ENCODE measurements at regions not wholly inside any gene's neighbourhood (a gene's known extent, or its start where the extent isn't known, plus 50 kb on each side); places are given as distances from the start of the nearest gene placed in this dataset.

- no peaks in the 10 kb centered on the region for H3K4me1 ChIP-seq (ENCODE audit: insufficient read depth, low read length)
- FAIRE-seq, result no peak
- Mint-ChIP-seq H3K4me3 (ENCODE audit: unreplicated experiment) (no peak overlapping the region), H3K4me1 (ENCODE audit: low read depth, unreplicated experiment) (peaks cover 6% of the 10 kb centered on the region), H3K27me3 (ENCODE audit: low read depth, unreplicated experiment) (no peaks in the 10 kb centered on the region), H3K36me3 (ENCODE audit: low read depth, unreplicated experiment) (no peaks in the 10 kb centered on the region), H3K27ac (ENCODE audit: unreplicated experiment) (no peak overlapping the region), H3K9me3 (ENCODE audit: unreplicated experiment) (no peaks in the 10 kb centered on the region)
- no peaks in the 10 kb centered on the region for H3K27me3 ChIP-seq (ENCODE audit: insufficient read depth, low read length)
- TF ChIP-seq EZH2 (IDR thresholded peaks at IDR 0.05; ENCODE audit: insufficient read depth, low read length), result no peak
- TF ChIP-seq CTCF (IDR thresholded peaks at IDR 0.05; ENCODE audit: insufficient read depth, low read depth, low read length), result no peak
- H2AFZ ChIP-seq (ENCODE audit: low read depth, low read length), result no peak overlapping the region
- H3K9ac ChIP-seq (ENCODE audit: low read length), result no peak overlapping the region
- no peak overlapping the region for H3K27ac ChIP-seq (ENCODE audit: low read depth, low read length)
- no peaks in the 10 kb centered on the region for H3K36me3 ChIP-seq (ENCODE audit: insufficient read depth, low read length)
- H3K4me2 ChIP-seq (ENCODE audit: low read length), result no peak overlapping the region
- no peaks in the 10 kb centered on the region for H3K9me3 ChIP-seq (ENCODE audit: insufficient read depth, low read depth, low read length)
- DNase-seq (ENCODE audit: low read depth), result no peak
- H3K4me3 ChIP-seq (ENCODE audit: insufficient read depth, low read depth, low read length), result no peak overlapping the region
- H3K79me2 ChIP-seq (ENCODE audit: insufficient read depth, low read length), result no peaks in the 10 kb centered on the region
- no peaks in the 10 kb centered on the region for H4K20me1 ChIP-seq (ENCODE audit: insufficient read depth, low read length)
Observed at GRCh38 chr2:181389524-181389923, 67.7 kb upstream of the ITGA4 start.

- H3K9ac ChIP-seq (ENCODE audit: low read length), result peak overlapping the region; percentile 2
- peak overlapping the region; percentile 57 for H3K4me3 Mint-ChIP-seq (ENCODE audit: unreplicated experiment)
- no peaks in the 10 kb centered on the region for H3K27me3 Mint-ChIP-seq (ENCODE audit: low read depth, unreplicated experiment)
- no peaks in the 10 kb centered on the region for H3K36me3 Mint-ChIP-seq (ENCODE audit: low read depth, unreplicated experiment)
- TF ChIP-seq EZH2 (IDR thresholded peaks at IDR 0.05; ENCODE audit: insufficient read depth, low read length), result no peak
- TF ChIP-seq CTCF (IDR thresholded peaks at IDR 0.05; ENCODE audit: insufficient read depth, low read depth, low read length), result no peak
- no peaks in the 10 kb centered on the region for H3K79me2 ChIP-seq (ENCODE audit: insufficient read depth, low read length)
- peak overlapping the region; percentile 26 for H2AFZ ChIP-seq (ENCODE audit: low read depth, low read length)
- peaks cover 12% of the 10 kb centered on the region for H3K4me1 Mint-ChIP-seq (ENCODE audit: low read depth, unreplicated experiment)
- H3K36me3 ChIP-seq (ENCODE audit: insufficient read depth, low read length), result no peaks in the 10 kb centered on the region
- no peaks in the 10 kb centered on the region for H3K9me3 Mint-ChIP-seq (ENCODE audit: unreplicated experiment)
- H3K4me3 ChIP-seq (ENCODE audit: insufficient read depth, low read depth, low read length), result peak overlapping the region; percentile 12
- DNase-seq (ENCODE audit: low read depth) (peak; percentile 71), FAIRE-seq (no peak)
- H3K4me1 ChIP-seq (ENCODE audit: insufficient read depth, low read length), result no peaks in the 10 kb centered on the region
- H3K4me2 ChIP-seq (ENCODE audit: low read length), result peak overlapping the region; percentile 66
- no peaks in the 10 kb centered on the region for H3K9me3 ChIP-seq (ENCODE audit: insufficient read depth, low read depth, low read length)
- no peaks in the 10 kb centered on the region for H4K20me1 ChIP-seq (ENCODE audit: insufficient read depth, low read length)
- H3K27me3 ChIP-seq (ENCODE audit: insufficient read depth, low read length), result no peaks in the 10 kb centered on the region
- H3K27ac Mint-ChIP-seq (ENCODE audit: unreplicated experiment), result peak overlapping the region; percentile 97
- H3K27ac ChIP-seq (ENCODE audit: low read depth, low read length), result peak overlapping the region; percentile 62
Observed at GRCh38 chr2:181393472-181393871, 63.7 kb upstream of the ITGA4 start.

- FAIRE-seq, result no peak
Observed at GRCh38 chr2:181394741-181395437, 62.3 kb upstream of the ITGA4 start.

More at GRCh38 chr2:181394741-181395437, 62.3 kb upstream of the ITGA4 start:
- no peak overlapping the region for H3K4me3 ChIP-seq (ENCODE audit: insufficient read depth, low read depth, low read length)
- no peaks in the 10 kb centered on the region for H3K36me3 Mint-ChIP-seq (ENCODE audit: low read depth, unreplicated experiment)
- H3K9me3 ChIP-seq (ENCODE audit: insufficient read depth, low read depth, low read length), result no peaks in the 10 kb centered on the region
- no peaks in the 10 kb centered on the region for H3K9me3 Mint-ChIP-seq (ENCODE audit: unreplicated experiment)
- no peak overlapping the region for H3K27ac ChIP-seq (ENCODE audit: low read depth, low read length)
- H3K27me3 Mint-ChIP-seq (ENCODE audit: low read depth, unreplicated experiment), result no peaks in the 10 kb centered on the region
- H3K4me1 Mint-ChIP-seq (ENCODE audit: low read depth, unreplicated experiment), result peaks cover 12% of the 10 kb centered on the region
- H3K4me2 ChIP-seq (ENCODE audit: low read length), result no peak overlapping the region
- no peak for TF ChIP-seq CTCF (IDR thresholded peaks at IDR 0.05; ENCODE audit: insufficient read depth, low read depth, low read length)
- DNase-seq (ENCODE audit: low read depth), result no peak
- H3K36me3 ChIP-seq (ENCODE audit: insufficient read depth, low read length), result no peaks in the 10 kb centered on the region
- no peak overlapping the region for H3K4me3 Mint-ChIP-seq (ENCODE audit: unreplicated experiment)
- no peaks in the 10 kb centered on the region for H4K20me1 ChIP-seq (ENCODE audit: insufficient read depth, low read length)
- no peak overlapping the region for H2AFZ ChIP-seq (ENCODE audit: low read depth, low read length)
- H3K4me1 ChIP-seq (ENCODE audit: insufficient read depth, low read length), result no peaks in the 10 kb centered on the region
- H3K27me3 ChIP-seq (ENCODE audit: insufficient read depth, low read length), result no peaks in the 10 kb centered on the region
- H3K9ac ChIP-seq (ENCODE audit: low read length), result no peak overlapping the region
- H3K27ac Mint-ChIP-seq (ENCODE audit: unreplicated experiment), result no peak overlapping the region
- no peaks in the 10 kb centered on the region for H3K79me2 ChIP-seq (ENCODE audit: insufficient read depth, low read length)

Data from astrocyte (in vitro differentiated cells and primary cell).